GM19023 (cell line): ENCODE measurements at regions not wholly inside any gene's neighbourhood (a gene's known extent, or its start where the extent isn't known, plus 50 kb on each side); places are given as distances from the start of the nearest gene placed in this dataset.
"Not testable (repeated sequence)": the region's sequence is repeated elsewhere in the genome, so short reads cannot be mapped to it uniquely, and the experiment has no call there.

Experiments used
- ATAC-seq: cut with Tn5 transposase; IDR thresholded peaks from one replicate; pipeline ENCODE4 v1.9.1; 2021; ENCODE audit warnings: mild to moderate bottlenecking, moderate library complexity; ENCODE audit not compliant: unreplicated experiment

DNA sequence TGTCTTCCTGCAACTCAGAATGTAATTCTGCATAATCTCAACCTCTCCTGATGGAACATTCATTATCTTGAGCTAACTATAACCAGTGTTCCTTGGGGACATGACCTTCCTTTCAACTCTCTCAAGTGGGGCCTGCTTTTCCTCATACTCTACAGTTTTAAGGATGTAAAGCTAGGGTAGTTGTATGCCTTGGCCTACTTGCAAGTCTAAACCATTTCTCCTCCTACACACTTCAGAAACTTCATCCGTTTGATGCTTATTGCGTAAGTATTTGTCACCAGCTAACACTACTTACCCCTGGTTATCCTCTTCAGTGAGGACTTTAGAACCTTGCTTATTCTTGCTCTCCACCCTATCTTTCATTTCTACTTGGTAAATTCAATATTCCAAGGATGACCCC is 548.9 kb downstream of the HINT1 start:
- ATAC-seq: no peak

DNA sequence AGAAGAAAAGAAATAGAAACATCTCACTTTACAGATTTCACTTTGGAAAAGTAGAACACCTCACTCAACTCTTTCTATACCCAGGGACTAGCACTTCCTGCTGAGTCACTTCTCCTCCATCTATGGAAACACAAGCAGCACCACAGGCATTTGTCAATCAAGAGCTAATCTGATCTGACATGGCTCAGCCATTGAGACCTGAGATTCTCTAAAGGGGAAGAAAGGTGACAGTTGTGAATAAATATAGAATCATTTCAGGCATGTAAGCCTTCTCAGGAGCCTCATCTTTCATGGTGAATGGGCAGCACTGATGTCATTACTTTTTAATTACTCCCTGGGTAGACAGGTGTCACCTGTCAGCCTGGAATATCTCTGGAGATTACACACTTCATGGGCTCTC is 559.8 kb downstream of the HINT1 start:
- no peak for ATAC-seq

- not testable (repeated sequence) for ATAC-seq
Measured at GRCh38 chr5:130596647-130597046, 568.4 kb downstream of the HINT1 start.

DNA sequence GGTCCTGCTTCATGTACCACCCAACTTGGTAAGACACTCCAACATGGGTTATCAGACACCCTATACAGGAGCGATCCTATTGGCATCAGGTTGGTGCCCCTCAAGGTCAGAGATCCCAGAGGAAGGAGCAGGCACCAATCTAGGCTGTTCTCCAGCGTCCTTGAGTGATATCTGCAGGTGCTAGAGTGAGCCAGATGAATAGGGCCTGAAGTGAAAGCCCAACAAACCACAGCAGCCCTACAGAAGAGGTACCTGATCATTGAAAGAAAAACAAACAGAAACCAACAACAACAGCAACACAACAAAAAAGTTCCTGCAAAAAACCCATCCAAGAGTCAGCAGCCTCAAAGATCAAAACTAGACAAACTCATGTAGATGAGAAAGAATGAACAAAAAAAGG is 584.8 kb downstream of the HINT1 start:
- ATAC-seq: no peak

GRCh38 chr5:130578354-130578753 is 586.7 kb downstream of the HINT1 start:
- ATAC-seq: no peak

- ATAC-seq: no peak
Measured at GRCh38 chr5:130571076-130571475, 594.0 kb downstream of the HINT1 start.

DNA sequence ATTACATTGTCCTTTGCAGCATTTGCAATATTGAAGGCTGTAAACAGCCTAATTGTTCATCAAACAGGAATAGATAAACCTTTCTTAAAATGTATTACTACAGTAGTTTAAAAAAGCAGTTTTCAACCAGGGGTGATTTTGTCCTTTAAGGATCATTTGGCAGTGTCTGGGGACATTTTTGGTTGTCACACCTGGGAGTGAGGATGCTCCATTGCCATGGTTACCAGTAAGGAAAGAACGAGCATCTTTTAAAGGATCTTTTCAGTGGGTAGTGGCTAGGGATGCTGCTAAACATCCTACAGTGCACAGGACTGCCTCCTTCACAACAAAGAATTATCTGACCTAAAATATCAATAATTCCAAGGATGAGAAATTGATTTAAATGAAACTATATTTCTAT is 596.3 kb downstream of the HINT1 start:
- no peak for ATAC-seq

- ATAC-seq: no peak
Measured at GRCh38 chr5:130555429-130555828, 609.6 kb downstream of the HINT1 start.

GRCh38 chr5:130550562-130550928 is 614.5 kb downstream of the HINT1 start:
- no peak for ATAC-seq

DNA sequence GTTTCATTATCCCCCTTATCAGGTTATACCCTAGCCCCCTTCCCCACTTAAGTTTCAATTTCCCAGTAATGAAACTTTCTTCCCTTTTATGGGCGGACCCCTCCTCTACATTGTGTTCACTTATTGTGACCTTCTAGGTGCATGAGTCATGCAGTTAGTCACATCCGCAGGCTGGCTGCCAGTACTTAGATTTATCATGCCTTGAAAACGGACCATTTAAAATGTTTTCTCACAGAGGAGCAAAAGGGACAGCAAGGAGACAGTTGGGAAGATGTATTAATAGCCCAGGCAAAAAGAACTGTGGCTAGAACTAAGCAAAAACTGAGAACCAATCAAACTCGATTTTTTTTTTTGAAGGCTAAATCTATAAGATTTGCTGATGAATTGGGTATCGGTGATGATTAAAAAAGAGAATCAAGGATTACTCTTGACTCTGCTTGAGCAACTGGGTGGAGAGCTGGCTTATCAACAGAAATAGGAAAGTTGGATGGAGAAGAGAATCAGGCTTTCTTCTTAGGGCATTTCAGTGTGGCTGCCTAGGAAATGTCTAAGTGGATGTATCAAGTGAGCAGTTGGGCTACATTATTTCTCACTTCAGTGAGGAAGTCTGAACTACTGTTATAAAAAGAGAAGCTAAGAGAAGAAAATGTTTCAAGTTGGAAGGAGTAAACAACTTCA is 615.0 kb downstream of the HINT1 start:
- no peak for ATAC-seq

GRCh38 chr5:130546211-130546610 is 618.8 kb downstream of the HINT1 start:
- ATAC-seq: no peak

GRCh38 chr5:130545291-130545690 is 619.8 kb downstream of the HINT1 start:
- ATAC-seq: no peak

DNA sequence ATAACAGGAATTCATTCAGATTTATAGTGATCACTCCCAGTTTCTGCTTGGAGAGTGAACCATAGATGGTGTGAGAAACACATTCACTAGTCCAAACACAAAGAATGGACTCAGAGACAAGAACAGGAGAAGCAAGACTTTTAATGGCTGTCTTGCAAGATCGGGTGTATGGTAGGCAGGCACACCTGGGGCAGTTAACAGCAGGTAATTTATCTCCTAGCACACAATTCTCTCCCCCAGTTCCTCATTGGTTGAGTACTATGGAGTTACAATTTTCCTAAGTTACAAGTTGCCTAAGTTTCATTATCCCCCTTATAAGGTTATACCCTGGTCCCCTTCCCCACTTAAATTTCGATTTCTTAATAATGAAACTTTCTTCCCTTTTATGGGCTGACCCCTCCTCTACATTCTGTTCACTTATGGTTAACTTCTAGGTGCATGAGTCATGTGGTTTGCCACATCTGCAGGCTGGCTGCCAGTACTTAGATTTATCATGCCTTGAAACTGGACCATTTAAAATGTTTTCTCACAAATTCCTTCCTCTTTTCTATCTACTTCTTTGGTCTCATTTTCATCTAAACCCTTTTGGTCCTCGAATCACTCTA is 623.3 kb downstream of the HINT1 start:
- no peak for ATAC-seq

DNA sequence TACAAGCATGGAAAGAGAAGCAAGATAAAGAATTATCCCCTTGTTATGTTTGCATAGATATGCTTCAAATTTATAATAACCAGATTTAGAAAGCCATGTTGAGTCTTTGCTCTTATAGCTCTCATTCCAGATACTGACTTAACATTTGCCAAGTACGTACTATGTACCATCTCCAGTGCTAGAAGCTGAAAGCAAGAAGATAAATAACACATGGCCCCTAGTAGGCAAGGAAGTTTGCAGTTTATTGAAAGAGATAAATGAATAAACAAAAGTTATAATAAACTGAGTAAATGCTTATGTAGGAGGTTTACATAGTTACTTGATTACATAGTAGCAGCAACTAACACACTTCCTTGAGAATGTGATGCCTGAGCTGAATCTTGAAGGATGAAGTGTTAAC is 628.4 kb downstream of the HINT1 start:
- ATAC-seq: no peak

GRCh38 chr5:130532786-130533185 is 628.5 kb downstream of the CHSY3 start:
- no peak for ATAC-seq

GRCh38 chr5:130529511-130530485 is 625.5 kb downstream of the CHSY3 start:
- ATAC-seq: no peak

GRCh38 chr5:130529111-130529510 is 624.8 kb downstream of the CHSY3 start:
- ATAC-seq: no peak

DNA sequence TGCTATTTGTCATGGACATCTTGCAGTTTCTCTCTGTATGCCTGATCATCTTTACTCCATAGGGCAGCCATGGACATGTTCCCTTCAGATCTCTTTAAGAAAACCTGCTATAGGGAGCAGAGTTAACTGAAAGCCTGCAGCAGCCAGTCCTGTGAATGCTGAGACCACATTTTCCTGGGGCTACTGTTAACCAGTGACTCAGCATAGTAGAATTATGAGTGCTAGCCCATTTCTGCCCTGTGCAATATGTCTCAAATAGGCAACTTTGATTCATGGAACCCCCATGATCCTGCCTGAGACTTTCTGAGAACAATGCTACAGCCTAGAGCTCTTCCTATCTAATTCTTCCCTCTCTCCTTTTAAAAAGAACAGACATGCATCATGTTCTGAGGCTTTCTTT is 624.2 kb downstream of the CHSY3 start:
- ATAC-seq: no peak

DNA sequence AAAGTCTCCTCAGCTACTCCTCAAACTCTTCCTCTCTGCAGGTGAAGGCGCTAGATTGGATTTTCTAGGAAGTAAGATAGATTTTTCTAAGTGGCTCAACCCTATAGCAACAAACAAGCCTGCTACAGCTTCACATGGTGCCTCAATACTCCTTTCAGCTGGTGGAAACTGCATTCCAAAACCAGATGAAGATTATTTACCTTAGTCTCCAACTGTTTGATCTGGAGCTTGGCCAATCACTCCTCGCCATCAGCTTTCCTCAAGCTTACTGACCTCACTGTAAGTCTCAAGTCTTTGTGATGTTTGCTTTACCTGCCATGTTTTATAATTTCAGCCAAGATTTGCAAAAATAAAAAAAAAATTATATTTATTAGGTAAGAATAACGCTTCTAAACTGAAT is 622.4 kb downstream of the CHSY3 start:
- no peak for ATAC-seq

GRCh38 chr5:130520211-130520610 is 615.9 kb downstream of the CHSY3 start:
- ATAC-seq: no peak

GRCh38 chr5:130514984-130515690 is 610.9 kb downstream of the CHSY3 start:
- ATAC-seq: no peak
